Heart left ventricle (tissue), 16 donors: ENCODE measurements at regions not wholly inside any gene's neighbourhood (a gene's known extent, or its start where the extent isn't known, plus 50 kb on each side); places are given as distances from the start of the nearest gene placed in this dataset.

Experiments used
- ATAC-seq, 4 donors: fragments of 200-7000 bp; cut with Tn5 transposase; one replicate each; pipeline ENCODE4 v1.9.1; 2020 to 2022; ENCODE audit warnings: moderate library complexity in 4 of 4, mild to moderate bottlenecking in 3 of 4, moderate number of reproducible peaks in 1 of 4
- DNase-seq, 5 donors: peaks; one replicate each; pipeline ENCODE4 v3.0.0-alpha.2; 2020
- H3K27ac ChIP-seq, 12 donors: fragments of 200-600 bp; sonication (generic) in 4 of 12; one replicate each; pipeline versions ENCODE4 v1.5.0 to v1.8.0; 2016 to 2022; ENCODE audit warnings: mild to moderate bottlenecking in 2 of 12
- H3K27me3 ChIP-seq, 9 donors: fragments of 200-600 bp; sonication (generic) in 2 of 9; one replicate each; pipeline versions ENCODE4 v1.5.1 to v1.8.0; 2016 to 2022; ENCODE audit warnings: mild to moderate bottlenecking in 3 of 9
- H3K36me3 ChIP-seq, 9 donors: fragments of 200-600 bp; sonication (generic) in 2 of 9; one replicate each; pipeline versions ENCODE4 v1.5.0 to v1.8.0; 2018 to 2022; ENCODE audit warnings: mild to moderate bottlenecking in 2 of 9
- H3K4me1 ChIP-seq, 12 donors: fragments of 200-600 bp; sonication (generic) in 4 of 12; one replicate each; pipeline versions ENCODE4 v1.5.0 to v1.8.0; 2016 to 2022; ENCODE audit warnings: mild to moderate bottlenecking in 3 of 12
- H3K4me3 ChIP-seq, 12 donors: fragments of 200-600 bp; sonication (generic) in 4 of 12; one replicate each; pipeline versions ENCODE4 v1.5.0 to v1.8.0; 2017 to 2022; ENCODE audit warnings: mild to moderate bottlenecking in 9 of 12, moderate library complexity in 4 of 12
- H3K9me3 ChIP-seq, 12 donors: fragments of 200-600 bp; sonication (generic) in 4 of 12; one replicate each; pipeline versions ENCODE4 v1.5.0 to v1.8.0; 2016 to 2022; ENCODE audit warnings: mild to moderate bottlenecking in 1 of 12
- POLR2A ChIP-seq, 2 donors: fragments of 450-650 bp; IDR thresholded peaks; one replicate each; pipeline ENCODE4 v1.6.1; 2017; ENCODE audit warnings: antibody characterized with exemption in 2 of 2, mild to moderate bottlenecking in 2 of 2, moderate library complexity in 2 of 2
- WGBS, 4 donors: extraction: QIAGEN DNeasy Blood & Tissue Kit in 2 of 4; methylation state at CpG; one replicate each; pipeline versions ENCODE4 v1.1.5 to v1.1.7; 2013 to 2018; 5-methylcytosine and 5-hydroxymethylcytosine counted together
- intact Hi-C, 10 donors: fragments of 100-400 bp; cut with DNase I; formaldehyde crosslinking; loops; one replicate each; pipeline versions ENCODE4 v1.11.1 to v1.14.2; 2022
- TF ChIP-seq, protein P1 (sequence below), 12 donors: fragments of 200-600 bp; sonication (generic) in 4 of 12; IDR thresholded peaks; one replicate each; pipeline versions ENCODE4 v1.5.0 to v1.8.0; 2018 to 2022; ENCODE audit warnings: antibody characterized with exemption in 12 of 12, mild to moderate bottlenecking in 5 of 12
- donor health status: ischemic (EF 13 %, LVEDD 7.1; RV severe dilation, severe dysfunction).
- donor health status: healthy with polysubstance abuse.
- donor health status: DM: no; HTN: yes; CAD: no.
- donor health status: DM: no; HTN: no; CAD: no.
- donor health status: ischemic (EF 25% LVEDD 6.9; RV normal size, moderate dysfunction).
- donor health status: ischemic (EF 25% LVEDD 5.7; RV mildly dilated, moderate dysfunction).
- donor health status: healthy.
- donor health status: DM: yes; HTN: yes; CAD: no.
- donor health status: ischemic (EF 35%, LVEDD 5.7; RV mildly dilated, moderate dysfunction).
- donor health status: nonischemic (EF 11% LVEDD 7.7; RV severe dilation, severe dysfunction).
- donor health status: DM: yes; HTN: yes; CAD: no.
- donor health status: PGD.
- donor health status: ischemic (EF 29% LVEDD 5.4; RV normal size, mild dysfunction).
- donor health status: nonischemic (EF 23%, LVEDD 6.1; RV moderate dilation, normal function).

GRCh38 chr2:204449977-204450376 lies 95.3 kb upstream of the PARD3B start:
- H3K27me3 ChIP-seq: no peaks in the 10 kb centered on the region
- H3K27ac ChIP-seq: peak overlapping the region in 1 of 12 donors; percentile 13
- H3K36me3 ChIP-seq: no peaks in the 10 kb centered on the region
- intact Hi-C loops: loop anchor here in 1 of 10 donors (10.0 kb wide), 1 partner anchor 235 kb away; no protein-coding TSS in a partner anchor
- peaks cover 0 to 28% (median 14%) of the 10 kb centered on the region in 12 donors for H3K4me1 ChIP-seq
- 89 to 96% (median 92%) methylated on average over 3 of the region's 3 CpGs for WGBS, 4 donors
- H3K4me3 ChIP-seq: no peak overlapping the region
- peaks cover 0 to 16% (median 2%) of the 10 kb centered on the region in 12 donors for H3K9me3 ChIP-seq
- no peak for ATAC-seq
- DNase-seq: no peak
- no peak for TF ChIP-seq POLR2A (IDR thresholded peaks at IDR 0.05)
- TF ChIP-seq, protein P1, sequence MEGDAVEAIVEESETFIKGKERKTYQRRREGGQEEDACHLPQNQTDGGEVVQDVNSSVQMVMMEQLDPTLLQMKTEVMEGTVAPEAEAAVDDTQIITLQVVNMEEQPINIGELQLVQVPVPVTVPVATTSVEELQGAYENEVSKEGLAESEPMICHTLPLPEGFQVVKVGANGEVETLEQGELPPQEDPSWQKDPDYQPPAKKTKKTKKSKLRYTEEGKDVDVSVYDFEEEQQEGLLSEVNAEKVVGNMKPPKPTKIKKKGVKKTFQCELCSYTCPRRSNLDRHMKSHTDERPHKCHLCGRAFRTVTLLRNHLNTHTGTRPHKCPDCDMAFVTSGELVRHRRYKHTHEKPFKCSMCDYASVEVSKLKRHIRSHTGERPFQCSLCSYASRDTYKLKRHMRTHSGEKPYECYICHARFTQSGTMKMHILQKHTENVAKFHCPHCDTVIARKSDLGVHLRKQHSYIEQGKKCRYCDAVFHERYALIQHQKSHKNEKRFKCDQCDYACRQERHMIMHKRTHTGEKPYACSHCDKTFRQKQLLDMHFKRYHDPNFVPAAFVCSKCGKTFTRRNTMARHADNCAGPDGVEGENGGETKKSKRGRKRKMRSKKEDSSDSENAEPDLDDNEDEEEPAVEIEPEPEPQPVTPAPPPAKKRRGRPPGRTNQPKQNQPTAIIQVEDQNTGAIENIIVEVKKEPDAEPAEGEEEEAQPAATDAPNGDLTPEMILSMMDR (IDR thresholded peaks at IDR 0.05): no peak

- Histone ChIP-seq H3K9me3 (peaks cover 0 to 7% (median 0%) of the 10 kb centered on the region in 12 donors), H3K36me3 (no peaks in the 10 kb centered on the region), H3K27ac (peak overlapping the region in 5 of 12 donors; percentile 0 to 74 (median 28)), H3K27me3 (no peaks in the 10 kb centered on the region), H3K4me1 (peaks cover 0 to 28% (median 14%) of the 10 kb centered on the region in 12 donors), H3K4me3 (no peak overlapping the region)
- no peak for ATAC-seq
- DNase-seq: no peak
- intact Hi-C loops: loop anchor here in 1 of 10 donors (10.0 kb wide), 1 partner anchor 233 kb away; no protein-coding TSS in a partner anchor
- no peak for TF ChIP-seq POLR2A (IDR thresholded peaks at IDR 0.05)
- TF ChIP-seq, protein P1 (IDR thresholded peaks at IDR 0.05): no peak
- 74 to 81% (median 77%) methylated on average over 2 of the region's 2 CpGs for WGBS, 4 donors
Measured at GRCh38 chr2:204451766-204452165, 93.5 kb upstream of the PARD3B start.

GRCh38 chr2:204452464-204453023 lies 92.7 kb upstream of the PARD3B start:
- WGBS, 4 donors: 17 to 34% (median 30%) methylated on average over 7 of the region's 7 CpGs
- intact Hi-C loops: loop anchor here in 1 of 10 donors (10.0 kb wide), 1 partner anchor 232 kb away; no protein-coding TSS in a partner anchor
- peak overlapping the region in 1 of 12 donors; percentile 9 for H3K4me3 ChIP-seq

DNA sequence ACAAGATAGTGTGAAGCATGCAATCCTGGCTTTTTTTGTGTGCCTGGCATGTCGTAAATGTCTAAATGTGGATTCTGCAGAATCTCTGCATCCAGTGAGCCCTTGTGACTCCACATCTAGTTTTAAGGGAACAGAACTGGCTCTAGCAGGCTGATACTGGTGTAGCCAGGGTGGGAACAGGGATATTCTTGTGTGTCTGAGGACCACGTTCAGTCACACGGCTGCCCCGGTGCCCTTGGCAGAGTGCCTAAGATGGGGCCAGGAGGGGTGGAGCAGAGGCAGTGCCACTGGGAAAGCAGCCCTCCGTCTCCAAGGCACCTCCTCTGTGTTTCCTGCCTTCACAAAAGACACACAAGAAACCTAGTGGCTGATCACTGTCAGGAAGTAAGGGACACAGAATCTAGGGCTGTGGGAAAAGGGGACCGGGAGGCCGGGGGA lies 91.5 kb upstream of the PARD3B start:
- intact Hi-C loops: loop anchor here in 1 of 10 donors (10.0 kb wide), 1 partner anchor 231 kb away; no protein-coding TSS in a partner anchor
- ATAC-seq (peak; percentile 45 to 64 (median 56)), DNase-seq (peak; percentile 23 to 65 (median 42))
- TF ChIP-seq, protein P1 (IDR thresholded peaks at IDR 0.05): no peak
- no peak for TF ChIP-seq POLR2A (IDR thresholded peaks at IDR 0.05)
- peak overlapping the region in 4 of 12 donors; percentile 17 to 83 (median 34) for H3K27ac ChIP-seq
- H3K27me3 ChIP-seq: no peaks in the 10 kb centered on the region
- H3K4me1 ChIP-seq: peaks cover 0 to 28% (median 14%) of the 10 kb centered on the region in 12 donors
- peak overlapping the region in 2 of 12 donors; percentile 5 to 7 for H3K4me3 ChIP-seq
- WGBS, 4 donors: 6 to 15% (median 11%) methylated on average over 7 of the region's 7 CpGs
- H3K36me3 ChIP-seq: no peaks in the 10 kb centered on the region
- H3K9me3 ChIP-seq: no peaks in the 10 kb centered on the region

More at GRCh38 chr2:204452464-204453023, 92.7 kb upstream of the PARD3B start:
- no peak for TF ChIP-seq POLR2A (IDR thresholded peaks at IDR 0.05)
- TF ChIP-seq, protein P1 (IDR thresholded peaks at IDR 0.05): no peak
- no peaks in the 10 kb centered on the region for H3K27me3 ChIP-seq
- peak; percentile 45 to 92 (median 88) for ATAC-seq
- peaks cover 0 to 28% (median 14%) of the 10 kb centered on the region in 12 donors for H3K4me1 ChIP-seq
- peak in 4 of 5 donors; percentile 26 to 42 (median 36) for DNase-seq
- H3K9me3 ChIP-seq: peaks cover 0 to 2% (median 0%) of the 10 kb centered on the region in 12 donors
- peak overlapping the region in 7 of 12 donors; percentile 0 to 74 (median 28) for H3K27ac ChIP-seq
- no peaks in the 10 kb centered on the region for H3K36me3 ChIP-seq
